IPS DF 6.9 (cell line): ENCODE measurements at regions not wholly inside any gene's neighbourhood (a gene's known extent, or its start where the extent isn't known, plus 50 kb on each side); places are given as distances from the start of the nearest gene placed in this dataset.

ENCODE experiments used
- DNase-seq: peaks from one replicate; pipeline ENCODE4 v3.0.0-alpha.2; 2013; ENCODE audit warnings: low read depth, low spot score
- H3K27ac ChIP-seq: one replicate; pipeline ENCODE4 v1.5.1; 2013; ENCODE audit warnings: low read length, control low read depth
- H3K27me3 ChIP-seq: 2 replicates; pipeline ENCODE4 v1.6.1; 2013; ENCODE audit warnings: mild to moderate bottlenecking, low read length; ENCODE audit not compliant: control insufficient read depth, insufficient read depth
- H3K36me3 ChIP-seq: 2 replicates; pipeline ENCODE4 v1.6.1; 2013; ENCODE audit warnings: low read length; ENCODE audit not compliant: control insufficient read depth, insufficient read depth
- H3K4me1 ChIP-seq: 2 replicates; pipeline ENCODE4 v1.6.1; 2013; ENCODE audit warnings: low read length; ENCODE audit not compliant: control insufficient read depth, insufficient read depth
- H3K4me3 ChIP-seq: 2 replicates; pipeline ENCODE4 v1.5.1; 2013; ENCODE audit warnings: mild to moderate bottlenecking, low read length
- H3K9me3 ChIP-seq: 2 replicates; pipeline ENCODE4 v1.6.1; 2013; ENCODE audit warnings: low read length, inconsistent platforms; ENCODE audit not compliant: control insufficient read depth, insufficient read depth
- WGBS: extraction: QIAGEN DNeasy Blood & Tissue Kit; methylation state at CpG from one replicate; pipeline ENCODE4 v1.1.7; 2013; ENCODE audit warnings: mixed read lengths, missing lambda C conversion rate; ENCODE audit not compliant: insufficient read length, insufficient coverage; 5-methylcytosine and 5-hydroxymethylcytosine counted together

- Histone ChIP-seq H3K27me3 (no peaks in the 10 kb centered on the region), H3K9me3 (no peaks in the 10 kb centered on the region), H3K27ac (no peak overlapping the region), H3K4me1 (no peaks in the 10 kb centered on the region), H3K36me3 (no peaks in the 10 kb centered on the region), H3K4me3 (no peak overlapping the region)
- WGBS = no CpG with 5 or more reads among the region's 3 CpGs
- no peak for DNase-seq
Measured at GRCh38 chr5:118224546-118224945, 763.8 kb downstream of the DTWD2 start.

DNA sequence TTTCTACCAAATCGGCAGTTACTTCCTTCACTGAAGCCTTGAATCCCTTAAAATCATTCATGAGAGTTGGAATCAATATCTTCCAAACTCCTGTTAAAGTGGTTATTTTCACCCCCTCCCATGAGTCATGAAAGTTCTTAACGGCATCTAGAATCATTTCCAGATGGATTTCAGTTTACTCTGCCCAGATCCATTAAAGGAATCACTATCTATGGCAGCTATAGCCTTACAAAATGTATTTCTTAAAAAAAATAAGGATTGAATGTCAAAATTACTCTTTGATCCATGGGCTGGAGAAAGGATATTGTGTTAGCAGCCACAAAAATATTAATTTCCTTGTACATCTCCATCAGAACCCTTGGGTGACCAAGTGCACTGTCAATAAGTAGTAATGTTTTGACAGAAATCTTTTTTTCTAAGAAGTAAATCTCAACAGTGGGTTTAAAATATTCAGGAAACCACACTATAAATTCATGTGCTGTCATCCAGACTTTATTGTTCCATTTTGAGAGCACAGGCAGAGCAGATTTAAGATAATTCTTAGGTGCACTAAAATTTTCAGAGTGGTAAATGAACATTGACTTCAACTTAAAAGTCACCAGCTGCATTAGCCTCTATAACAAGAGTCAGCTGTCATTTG lies 767.7 kb downstream of the DTWD2 start:
- no CpG with 5 or more reads among the region's 2 CpGs for WGBS
- Histone ChIP-seq H3K27me3 (no peaks in the 10 kb centered on the region), H3K4me1 (no peaks in the 10 kb centered on the region), H3K36me3 (no peaks in the 10 kb centered on the region), H3K27ac (no peak overlapping the region), H3K9me3 (no peaks in the 10 kb centered on the region), H3K4me3 (no peak overlapping the region)
- no peak for DNase-seq

DNA sequence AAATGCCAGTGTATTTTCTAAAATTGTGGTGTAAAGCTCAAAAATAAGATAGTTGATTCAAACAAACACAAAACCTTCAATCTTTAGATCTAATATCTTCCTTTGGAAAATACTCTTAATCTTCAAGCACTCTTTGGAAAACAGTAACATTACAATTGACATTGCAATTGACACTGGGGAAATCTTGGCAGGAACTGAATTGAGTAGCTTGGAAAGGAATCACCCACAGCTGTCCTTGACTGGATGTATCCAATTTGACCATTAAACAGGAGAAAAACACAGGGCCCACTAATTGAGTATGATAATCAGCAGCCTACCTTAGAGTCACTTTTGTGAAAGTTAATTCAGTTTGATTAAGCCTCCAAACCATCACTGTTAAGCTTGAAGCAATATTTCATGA lies 776.7 kb downstream of the DTWD2 start:
- no peaks in the 10 kb centered on the region for H3K4me1 ChIP-seq
- H3K27ac ChIP-seq = no peak overlapping the region
- peaks cover 1% of the 10 kb centered on the region; the same call in 1 of the 2 replicates for H3K9me3 ChIP-seq
- no peak for DNase-seq
- no peaks in the 10 kb centered on the region; the same call in 1 of the 2 replicates for H3K36me3 ChIP-seq
- no peak overlapping the region for H3K4me3 ChIP-seq
- no peaks in the 10 kb centered on the region for H3K27me3 ChIP-seq

GRCh38 chr5:118208031-118208453 lies 780.3 kb downstream of the DTWD2 start:
- WGBS = no CpG with 5 or more reads among the region's 23 CpGs
- no peak for DNase-seq
- Histone ChIP-seq H3K27me3 (no peaks in the 10 kb centered on the region), H3K4me1 (no peaks in the 10 kb centered on the region), H3K9me3 (peaks cover 1% of the 10 kb centered on the region; the same call in 1 of the 2 replicates), H3K4me3 (no peak overlapping the region), H3K36me3 (no peaks in the 10 kb centered on the region; the same call in 1 of the 2 replicates), H3K27ac (no peak overlapping the region)

DNA sequence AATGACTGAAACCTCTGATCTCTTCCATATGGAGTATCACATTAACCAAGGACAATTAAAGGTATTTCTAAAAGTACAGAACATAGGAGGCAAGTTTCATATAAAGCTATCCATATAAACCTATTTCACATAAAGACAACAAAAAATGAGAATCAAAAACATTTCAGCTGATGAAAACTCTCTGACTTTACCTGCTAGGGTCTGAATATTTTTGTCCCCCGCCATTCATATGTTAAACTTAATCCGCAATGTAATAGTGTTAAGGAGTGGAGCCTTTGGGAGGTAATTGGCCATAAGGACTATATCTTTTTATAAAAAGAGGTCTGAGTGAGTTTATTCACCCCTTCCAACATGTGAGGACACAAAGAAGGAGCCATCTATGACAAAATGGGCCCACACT lies 788.5 kb downstream of the DTWD2 start:
- no peaks in the 10 kb centered on the region for H3K9me3 ChIP-seq
- H3K36me3 ChIP-seq = no peaks in the 10 kb centered on the region
- no peak overlapping the region for H3K27ac ChIP-seq
- H3K4me1 ChIP-seq = no peaks in the 10 kb centered on the region; the same call in 1 of the 2 replicates
- DNase-seq = no peak
- H3K4me3 ChIP-seq = no peak overlapping the region
- no CpG with 5 or more reads among the region's 2 CpGs for WGBS
- no peaks in the 10 kb centered on the region for H3K27me3 ChIP-seq

GRCh38 chr5:118196229-118196628 lies 792.1 kb downstream of the DTWD2 start:
- H3K36me3 ChIP-seq = no peaks in the 10 kb centered on the region
- H3K4me1 ChIP-seq = no peaks in the 10 kb centered on the region; the same call in 1 of the 2 replicates
- H3K27ac ChIP-seq = no peak overlapping the region
- DNase-seq = no peak
- no peaks in the 10 kb centered on the region for H3K9me3 ChIP-seq
- H3K4me3 ChIP-seq = no peak overlapping the region
- WGBS = no CpG with 5 or more reads among the region's 2 CpGs
- H3K27me3 ChIP-seq = no peaks in the 10 kb centered on the region

DNA sequence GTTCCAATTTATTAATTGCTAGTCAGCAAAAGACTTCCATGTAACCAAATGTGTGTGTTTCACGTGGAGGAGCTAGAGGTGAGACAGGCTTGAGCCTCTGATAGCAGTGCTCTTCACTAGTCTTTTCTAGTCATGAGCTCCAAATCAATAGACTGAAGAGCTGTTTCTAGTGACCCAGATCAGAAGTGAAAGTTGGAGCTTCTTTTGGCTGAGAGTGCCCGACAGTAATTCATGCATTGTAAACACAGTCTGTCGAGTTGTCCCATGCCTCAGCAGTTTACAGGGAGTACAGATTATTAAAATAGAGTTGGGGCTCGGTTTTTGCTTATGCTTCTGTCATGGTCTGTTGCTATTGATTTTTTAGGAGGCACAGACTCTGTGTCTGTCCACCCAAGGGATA lies 793.1 kb downstream of the DTWD2 start:
- Histone ChIP-seq H3K4me3 (no peak overlapping the region), H3K36me3 (no peaks in the 10 kb centered on the region), H3K27me3 (no peaks in the 10 kb centered on the region), H3K9me3 (no peaks in the 10 kb centered on the region), H3K4me1 (no peaks in the 10 kb centered on the region; the same call in 1 of the 2 replicates), H3K27ac (no peak overlapping the region)
- no peak for DNase-seq
- no CpG with 5 or more reads among the region's 4 CpGs for WGBS

DNA sequence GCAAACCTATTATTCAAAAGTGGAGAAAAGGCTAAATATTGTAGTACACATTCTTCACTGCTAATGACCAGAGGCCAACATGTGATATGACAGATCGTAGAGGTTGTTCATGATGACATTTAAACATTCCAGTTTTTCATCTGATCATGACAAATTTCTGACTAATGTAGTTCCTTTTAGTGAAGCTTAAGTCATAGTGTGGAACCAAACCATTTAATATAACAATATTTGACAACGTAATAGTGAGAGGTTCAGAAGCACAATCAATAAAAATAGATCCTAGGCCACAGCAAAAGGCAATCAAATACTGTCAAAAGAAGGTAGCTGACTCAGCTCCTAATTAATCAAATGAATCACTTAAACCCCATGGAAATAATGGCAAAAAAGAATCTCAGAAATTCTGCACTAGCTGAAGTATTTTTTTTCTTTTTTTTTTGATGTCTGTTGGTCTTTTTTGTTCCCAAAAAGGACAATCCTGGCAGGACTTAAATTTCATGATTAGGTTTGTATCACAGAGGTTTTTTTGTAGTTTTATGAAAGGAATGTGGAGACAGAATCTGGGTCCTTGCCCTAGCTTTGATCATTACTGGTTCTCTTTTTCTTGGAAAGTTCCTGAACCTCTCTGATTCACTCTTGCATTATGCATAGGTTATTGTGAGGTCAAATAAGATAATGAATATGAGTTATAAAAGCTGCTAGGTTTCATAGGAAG lies 795.0 kb downstream of the DTWD2 start:
- no peak overlapping the region for H3K4me3 ChIP-seq
- H3K4me1 ChIP-seq = no peaks in the 10 kb centered on the region
- H3K36me3 ChIP-seq = no peaks in the 10 kb centered on the region
- no CpG with 5 or more reads among the region's 2 CpGs for WGBS
- no peak for DNase-seq
- no peaks in the 10 kb centered on the region for H3K27me3 ChIP-seq
- H3K27ac ChIP-seq = no peak overlapping the region
- no peaks in the 10 kb centered on the region for H3K9me3 ChIP-seq

GRCh38 chr5:118185018-118185417 lies 803.3 kb downstream of the DTWD2 start:
- no peaks in the 10 kb centered on the region for H3K27me3 ChIP-seq
- H3K36me3 ChIP-seq = no peaks in the 10 kb centered on the region
- WGBS = no CpG with 5 or more reads among the region's 3 CpGs
- H3K4me3 ChIP-seq = no peak overlapping the region
- no peak overlapping the region for H3K27ac ChIP-seq
- no peak for DNase-seq
- H3K9me3 ChIP-seq = no peaks in the 10 kb centered on the region
- 0 out of 2 replicates have a peak, but pooled peaks cover 1% of the 10 kb centered on the region for H3K4me1 ChIP-seq

- Histone ChIP-seq H3K36me3 (no peaks in the 10 kb centered on the region), H3K27ac (no peak overlapping the region), H3K4me3 (no peak overlapping the region), H3K9me3 (no peaks in the 10 kb centered on the region), H3K27me3 (no peaks in the 10 kb centered on the region), H3K4me1 (no peaks in the 10 kb centered on the region)
- DNase-seq = no peak
Measured at GRCh38 chr5:118176146-118176545, 812.2 kb downstream of the DTWD2 start.

GRCh38 chr5:118174671-118175070 lies 813.7 kb downstream of the DTWD2 start:
- no CpG with 5 or more reads among the region's 3 CpGs for WGBS
- H3K9me3 ChIP-seq = no peaks in the 10 kb centered on the region
- H3K4me1 ChIP-seq = no peaks in the 10 kb centered on the region
- H3K27me3 ChIP-seq = no peaks in the 10 kb centered on the region
- DNase-seq = no peak
- H3K27ac ChIP-seq = no peak overlapping the region
- H3K36me3 ChIP-seq = no peaks in the 10 kb centered on the region
- no peak overlapping the region for H3K4me3 ChIP-seq
